Medulla oblongata (tissue), 1 donor: ENCODE measurements at regions not wholly inside any gene's neighbourhood (a gene's known extent, or its start where the extent isn't known, plus 50 kb on each side); places are given as distances from the start of the nearest gene placed in this dataset.

Experiments used
- DNase-seq: peaks from one replicate; pipeline ENCODE4 v3.0.0-alpha.2; 2015; ENCODE audit errors: extremely low spot score

DNA sequence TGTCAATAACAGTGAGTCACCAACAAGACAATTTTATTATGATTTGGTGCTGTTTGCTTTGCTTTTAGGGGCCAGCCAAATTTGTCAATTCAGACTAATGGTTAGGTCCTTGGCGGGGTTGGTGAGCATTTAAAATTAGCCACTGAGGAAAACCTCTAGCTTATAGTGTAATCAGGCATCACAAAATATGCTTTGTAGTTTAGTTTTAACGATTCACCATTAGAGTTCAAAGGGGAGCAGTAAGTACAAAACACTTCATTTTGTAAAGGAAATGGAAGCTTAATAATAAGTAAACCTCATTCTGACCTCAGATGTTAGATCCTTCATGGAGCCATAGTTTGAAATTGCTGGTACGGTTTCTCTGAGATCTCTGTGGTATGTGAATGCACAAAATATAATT is 218.4 kb upstream of the GOLIM4 start:
- DNase-seq, result no peak

- no peak for DNase-seq
Measured at GRCh38 chr3:168312984-168313383, 217.3 kb upstream of the GOLIM4 start.

DNA sequence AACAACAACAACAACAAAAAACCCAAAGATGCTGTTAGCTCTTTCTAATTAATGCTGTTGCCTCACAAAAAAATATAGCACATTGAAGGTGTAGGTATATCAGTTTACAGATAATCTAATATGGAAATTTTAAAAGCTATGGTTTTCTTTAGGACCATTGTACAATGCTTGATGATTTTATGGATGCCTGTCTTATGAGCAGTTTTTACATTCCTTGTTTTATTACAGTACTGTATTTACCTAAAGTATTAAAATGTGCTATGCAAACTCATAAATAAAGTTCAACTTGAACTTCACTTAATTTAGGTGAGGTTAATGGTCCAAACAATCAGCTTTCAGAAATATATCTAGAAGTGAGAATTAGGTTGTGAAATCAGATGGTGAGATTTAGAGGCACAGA is 212.2 kb upstream of the GOLIM4 start:
- no peak for DNase-seq

- DNase-seq, result no peak
Measured at GRCh38 chr3:168295027-168295426, 199.3 kb upstream of the GOLIM4 start.

DNA sequence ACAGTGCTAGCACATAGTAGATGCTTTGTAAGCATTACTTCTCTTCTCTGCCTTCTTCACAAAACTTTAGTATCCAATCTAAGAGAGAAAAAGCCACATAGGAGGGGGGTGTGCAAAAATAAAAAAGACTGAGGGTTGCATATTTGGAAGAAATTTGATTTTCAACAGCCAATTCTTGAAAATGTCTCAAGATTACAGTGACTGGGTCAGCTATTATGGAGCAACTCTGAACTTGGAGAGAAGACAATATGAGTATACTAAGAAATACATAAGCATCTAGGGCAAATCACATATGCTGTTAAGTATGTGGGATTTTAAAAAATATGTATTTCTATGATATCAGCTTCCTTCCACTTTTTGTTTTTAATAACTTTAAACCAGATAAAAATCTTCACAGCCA is 196.6 kb upstream of the GOLIM4 start:
- DNase-seq, result no peak

DNA sequence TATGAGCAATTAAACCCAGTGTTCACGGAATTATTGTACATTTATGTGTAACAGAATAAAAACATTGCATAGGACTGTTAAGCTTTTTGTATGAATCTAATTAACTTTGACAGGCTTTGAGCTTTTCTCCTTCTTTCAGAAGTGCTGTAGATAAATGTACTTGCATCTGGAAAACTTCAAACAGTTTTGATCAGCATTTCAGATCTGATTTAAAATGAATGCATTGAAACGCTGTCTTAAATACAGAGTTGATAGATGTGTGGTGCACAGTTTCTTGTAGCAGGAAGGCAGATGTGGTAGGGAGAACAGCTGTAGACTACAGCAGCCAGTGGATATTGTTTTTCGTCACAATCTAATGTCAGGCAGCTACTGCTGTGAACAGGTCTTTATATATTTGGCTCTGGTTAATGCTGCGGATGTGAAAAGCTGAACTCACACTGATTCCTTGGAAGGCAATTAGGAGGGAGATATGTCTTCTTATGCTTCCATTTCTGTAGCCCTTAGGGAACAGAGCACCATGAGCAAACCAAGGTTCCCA is 193.8 kb upstream of the GOLIM4 start:
- DNase-seq, result no peak

DNA sequence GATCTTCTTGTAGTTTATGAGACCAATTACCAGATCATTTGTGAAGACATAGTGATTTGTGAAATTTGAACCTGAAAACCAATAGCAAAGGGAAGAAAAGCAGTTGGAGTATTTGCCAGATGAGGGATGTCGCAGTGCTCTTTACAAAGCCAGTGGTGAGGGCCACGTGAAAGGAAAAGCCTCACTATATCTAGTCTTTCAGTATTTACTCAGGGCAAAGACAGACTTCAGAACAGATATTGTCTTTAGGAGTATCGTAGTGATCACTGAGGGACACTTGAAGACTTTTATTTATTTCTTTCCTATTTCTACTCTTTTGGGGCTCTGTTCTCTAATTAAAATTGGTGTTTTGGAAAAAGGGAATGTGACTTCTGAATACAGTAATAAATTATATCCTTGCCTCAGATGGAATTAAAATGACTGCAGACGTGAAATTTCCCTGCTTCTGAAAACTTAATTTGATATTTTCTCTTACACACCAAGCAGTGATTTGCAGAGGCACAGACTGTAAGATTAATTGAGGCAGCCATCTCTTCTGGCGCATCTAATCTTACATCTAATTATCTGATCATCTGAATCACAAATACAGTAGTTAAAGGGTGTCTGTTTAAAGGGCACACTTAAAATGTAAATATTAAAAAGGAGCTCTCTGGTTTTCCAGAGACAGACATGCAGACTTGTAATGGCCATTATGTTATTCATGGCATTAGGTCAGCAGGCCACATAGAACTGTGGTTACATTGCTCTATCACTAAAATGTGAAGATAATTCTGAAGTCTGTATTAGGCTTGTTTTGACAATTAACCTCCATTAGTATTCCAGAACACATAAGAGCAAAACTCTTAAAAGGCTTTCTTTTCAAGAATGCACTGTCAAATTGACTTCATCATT is 193.0 kb upstream of the GOLIM4 start:
- DNase-seq, result no peak

DNA sequence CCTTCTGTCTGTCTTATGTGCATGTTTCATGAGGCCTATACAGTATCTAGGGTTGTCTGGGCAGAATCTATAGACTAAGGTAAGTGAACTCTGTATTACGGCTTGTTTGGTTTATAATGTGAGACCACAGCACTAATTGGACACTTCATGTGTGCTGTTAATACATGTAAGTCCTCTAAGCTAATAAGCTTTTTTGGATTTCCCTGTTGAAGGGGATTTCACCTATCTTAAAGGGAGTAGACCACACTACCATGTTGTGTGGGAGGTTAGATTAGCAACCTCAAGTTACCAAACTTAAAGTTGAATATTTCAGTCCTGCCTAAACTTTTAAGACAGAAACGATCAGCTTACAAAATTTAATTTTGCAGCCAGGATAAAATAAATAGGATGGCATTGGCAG is 189.8 kb upstream of the GOLIM4 start:
- no peak for DNase-seq

- DNase-seq, result no peak
Measured at GRCh38 chr3:168284728-168285127, 189.0 kb upstream of the GOLIM4 start.

- DNase-seq, result no peak
Measured at GRCh38 chr3:168275662-168276061, 179.9 kb upstream of the GOLIM4 start.

GRCh38 chr3:168273917-168274316 is 178.2 kb upstream of the GOLIM4 start:
- DNase-seq, result no peak

DNA sequence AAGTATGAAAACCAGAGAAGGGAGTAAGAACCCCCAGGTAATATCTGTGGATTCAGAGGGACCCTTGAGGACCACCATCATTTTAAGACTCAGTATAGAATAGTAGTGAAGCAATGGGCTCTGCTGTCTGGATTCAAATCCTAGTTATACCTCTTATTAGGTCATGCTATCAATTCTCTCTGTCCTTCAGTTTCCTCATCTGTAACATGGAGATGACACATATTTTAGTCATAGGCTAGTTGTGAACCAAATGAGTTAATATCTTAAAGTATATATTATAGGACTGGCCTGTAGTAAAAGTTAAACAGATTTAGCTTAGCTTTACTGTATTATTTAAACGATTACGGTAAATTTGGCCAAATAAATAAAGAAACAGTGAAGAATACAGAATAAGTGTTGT is 177.3 kb upstream of the GOLIM4 start:
- no peak for DNase-seq

DNA sequence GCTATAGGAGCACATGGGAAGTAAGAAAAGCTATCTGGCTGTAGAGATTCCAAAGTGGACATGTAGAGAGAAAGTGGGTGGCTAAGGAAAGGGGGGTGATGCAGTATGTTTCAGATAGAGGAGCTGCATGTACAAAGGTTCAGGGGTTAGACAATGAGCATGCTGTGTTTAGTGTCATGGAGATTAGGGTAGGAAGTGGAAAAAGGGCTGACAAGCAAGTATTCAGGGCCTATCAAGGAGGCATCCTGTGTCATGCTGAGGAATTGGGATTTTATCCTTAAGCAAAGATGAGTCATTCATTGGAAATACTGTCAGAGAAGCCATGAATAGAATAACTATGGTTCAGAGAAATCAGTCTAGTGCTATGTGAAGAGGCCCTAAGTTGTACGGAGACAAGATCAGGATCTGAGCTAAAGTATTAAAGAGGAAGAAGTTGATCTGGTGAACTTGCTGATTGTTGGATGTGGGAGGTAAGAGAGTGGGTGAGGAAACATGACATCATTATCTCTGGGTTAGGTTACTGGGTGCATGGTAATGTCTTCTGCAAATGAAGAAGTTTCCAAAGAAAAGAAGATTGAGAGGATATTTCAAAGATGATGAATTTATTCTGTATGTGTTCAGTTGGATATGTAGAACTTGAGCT is 176.7 kb upstream of the GOLIM4 start:
- DNase-seq, result no peak

DNA sequence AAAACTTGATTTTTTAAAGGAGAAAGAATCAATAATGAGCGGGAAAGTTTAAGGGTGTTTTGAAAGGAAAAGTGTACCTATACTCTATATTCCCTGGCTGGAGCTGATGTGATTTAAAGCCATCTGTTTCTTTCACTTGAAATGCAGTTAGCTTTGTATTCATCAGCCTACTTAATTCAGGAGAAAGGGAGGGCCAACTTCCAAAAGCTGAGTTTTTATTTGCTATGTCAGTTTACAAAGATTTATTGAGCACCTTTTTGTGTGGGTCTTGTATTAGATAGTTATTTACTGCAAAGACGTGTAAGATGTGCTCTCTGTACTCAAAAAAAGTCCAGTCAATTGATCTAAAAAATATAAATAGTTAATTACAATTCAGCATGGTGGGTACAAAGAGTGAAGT is 176.2 kb upstream of the GOLIM4 start:
- DNase-seq, result no peak

DNA sequence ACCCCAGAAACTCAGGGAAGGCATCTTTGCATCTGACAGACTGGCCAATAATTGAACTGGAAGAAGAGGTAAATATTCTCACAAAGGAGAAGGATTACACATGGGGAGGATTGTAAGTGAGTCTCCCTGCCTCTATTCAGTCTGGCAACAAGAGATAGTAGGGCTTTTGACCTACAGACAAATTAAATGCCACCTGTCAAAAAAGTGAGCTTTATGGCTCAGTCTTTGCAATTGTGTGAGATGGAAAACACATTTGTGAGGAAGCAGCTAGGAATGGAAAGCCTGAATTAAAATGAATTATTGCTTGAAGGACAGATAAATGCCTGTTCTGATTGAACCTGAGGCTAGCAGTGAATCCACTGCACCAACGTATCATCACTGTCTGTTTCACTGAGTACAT is 173.3 kb upstream of the GOLIM4 start:
- no peak for DNase-seq

DNA sequence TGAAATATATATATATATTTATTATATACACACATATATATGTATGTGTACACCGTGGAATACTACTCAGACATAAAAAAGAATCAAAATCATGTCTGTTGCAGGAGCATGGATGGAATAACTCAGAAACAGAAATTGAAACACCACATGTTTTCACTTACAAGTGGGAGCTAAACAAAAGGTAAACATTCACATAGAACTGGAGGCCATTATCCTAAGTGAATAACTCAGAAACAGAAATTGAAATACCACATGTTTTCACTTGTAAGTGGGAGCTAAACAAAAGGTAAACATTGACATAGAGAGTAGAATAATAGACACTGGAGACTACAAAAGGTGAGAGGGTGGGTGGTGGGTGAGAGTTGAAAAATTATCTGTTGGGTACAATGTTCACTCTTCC is 171.5 kb upstream of the GOLIM4 start:
- no peak for DNase-seq

DNA sequence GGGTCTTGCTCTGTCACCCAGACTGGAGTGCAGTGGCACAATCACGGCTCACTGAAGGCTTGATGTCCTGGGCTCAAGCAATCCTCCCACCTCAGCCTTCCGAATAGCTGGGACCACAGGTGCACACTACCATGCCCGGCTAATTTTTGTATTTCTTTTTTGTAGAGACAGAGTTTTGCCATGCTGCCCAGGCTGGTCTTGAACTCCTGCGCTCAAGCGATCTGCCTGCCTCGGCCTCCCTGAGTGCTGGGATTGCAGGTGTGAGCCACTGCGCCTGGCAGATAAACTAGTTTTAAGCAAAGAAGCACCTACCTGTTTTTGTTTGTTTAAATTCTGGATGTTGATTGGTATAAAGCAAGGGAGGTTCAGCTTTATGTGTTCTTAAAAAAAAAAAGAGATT is 170.6 kb upstream of the GOLIM4 start:
- no peak for DNase-seq

DNA sequence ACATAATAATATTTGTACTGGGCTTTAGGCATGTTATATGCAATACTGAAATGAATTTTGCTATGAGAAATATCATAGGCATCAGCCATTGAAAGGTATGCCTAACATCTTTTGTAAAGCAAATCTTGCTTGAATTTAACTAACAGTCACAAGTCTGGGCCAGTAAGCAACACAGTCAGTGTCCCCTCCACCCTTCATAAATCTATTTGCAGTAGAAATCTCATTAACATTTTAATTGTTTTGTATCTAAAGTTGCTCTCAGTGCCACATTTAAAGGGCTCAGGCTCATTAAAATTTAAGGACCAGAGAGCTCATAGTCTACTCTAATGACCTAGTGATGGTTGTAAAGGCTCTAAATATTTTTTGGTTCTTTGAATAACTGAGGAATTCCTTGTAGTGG is 167.2 kb upstream of the GOLIM4 start:
- no peak for DNase-seq

DNA sequence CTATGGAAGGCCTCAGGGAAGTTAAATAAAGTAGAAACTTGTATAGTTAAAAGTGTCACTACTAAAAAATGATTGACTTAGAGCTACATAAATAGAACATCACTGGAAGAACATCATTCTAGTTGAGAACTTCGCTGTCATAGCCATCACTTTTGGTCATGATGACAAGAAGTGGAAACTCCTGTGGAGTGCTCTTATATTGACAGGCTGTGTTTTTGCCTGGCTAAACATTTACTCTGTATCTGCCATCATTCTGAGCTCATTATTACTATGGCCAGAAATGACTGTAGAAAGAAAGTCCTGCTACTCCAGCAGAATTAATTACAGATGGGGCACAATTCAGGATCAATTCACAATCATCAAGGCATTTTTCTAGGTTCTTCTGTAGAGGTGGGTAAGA is 165.1 kb upstream of the GOLIM4 start:
- DNase-seq, result no peak

- no peak for DNase-seq
Measured at GRCh38 chr3:168251371-168251770, 155.6 kb upstream of the GOLIM4 start.

GRCh38 chr3:168250415-168250861 is 154.7 kb upstream of the GOLIM4 start:
- DNase-seq, result no peak

- peak; percentile 48 for DNase-seq
Measured at GRCh38 chr3:168249550-168250414, 154.1 kb upstream of the GOLIM4 start.
